Cardiac muscle cell (in vitro differentiated cells and primary cell): ENCODE measurements at regions not wholly inside any gene's neighbourhood (a gene's known extent, or its start where the extent isn't known, plus 50 kb on each side); places are given as distances from the start of the nearest gene placed in this dataset.

Source experiments
- DNase-seq, 2 donors: peaks; one replicate each; pipeline versions ENCODE4 v3.0.0 to v3.0.0-alpha.2; 2010 to 2017; ENCODE audit warnings: low read depth in 1 of 2, low spot score in 1 of 2
- H3K27ac ChIP-seq: fragments of 200-600 bp; sonication (generic); 2 replicates; pipeline ENCODE4 v1.5.1; 2016
- H3K27me3 ChIP-seq: fragments of 200-600 bp; sonication (generic); 2 replicates; pipeline ENCODE4 v1.6.0; 2016; ENCODE audit warnings: control low read depth
- H3K36me3 ChIP-seq: fragments of 200-600 bp; sonication (generic); 2 replicates; pipeline ENCODE4 v1.5.1; 2016; ENCODE audit warnings: control low read depth
- H3K4me1 ChIP-seq: fragments of 200-600 bp; sonication (generic); 2 replicates; pipeline ENCODE4 v1.8.1; 2017; ENCODE audit warnings: low read depth, mild to moderate bottlenecking, mixed run types
- H3K4me3 ChIP-seq: fragments of 200-600 bp; sonication (generic); 2 replicates; pipeline ENCODE4 v1.5.1; 2016; ENCODE audit warnings: mild to moderate bottlenecking
- H3K9me3 ChIP-seq: fragments of 200-600 bp; sonication (generic); 2 replicates; pipeline ENCODE4 v1.5.1; 2017; ENCODE audit warnings: low read depth, mild to moderate bottlenecking, control low read depth
- CTCF ChIP-seq: IDR thresholded peaks from 2 replicates; pipeline ENCODE4 v1.5.1; 2012; ENCODE audit warnings: low read depth, mild to moderate bottlenecking, low read length

GRCh38 chr6:93124006-93124632 is 295.2 kb downstream of the EPHA7 start:
- peak overlapping the region; percentile 56 for H3K27ac ChIP-seq
- H3K27me3 ChIP-seq: no peaks in the 10 kb centered on the region
- no peak overlapping the region for H3K4me3 ChIP-seq
- no peaks in the 10 kb centered on the region for H3K9me3 ChIP-seq
- DNase-seq: peak in 1 of 2 donors; percentile 67
- H3K4me1 ChIP-seq: peaks cover 6% of the 10 kb centered on the region
- H3K36me3 ChIP-seq: no peaks in the 10 kb centered on the region
- no peak for TF ChIP-seq CTCF

- no peak overlapping the region for H3K4me3 ChIP-seq
- no peaks in the 10 kb centered on the region for H3K9me3 ChIP-seq
- H3K27me3 ChIP-seq: no peaks in the 10 kb centered on the region
- no peaks in the 10 kb centered on the region for H3K36me3 ChIP-seq
- DNase-seq: no peak
- H3K27ac ChIP-seq: peak overlapping the region; percentile 56
- peaks cover 6% of the 10 kb centered on the region for H3K4me1 ChIP-seq
- TF ChIP-seq CTCF: no peak
Measured at GRCh38 chr6:93123585-93123984, 295.8 kb downstream of the EPHA7 start.

- H3K27me3 ChIP-seq: no peaks in the 10 kb centered on the region
Measured at GRCh38 chr6:93120154-93120742, 299.1 kb downstream of the EPHA7 start.

GRCh38 chr6:93105907-93106306 is 313.5 kb downstream of the EPHA7 start:
- Histone ChIP-seq H3K36me3 (no peaks in the 10 kb centered on the region), H3K27ac (no peak overlapping the region), H3K9me3 (no peaks in the 10 kb centered on the region), H3K4me3 (no peak overlapping the region), H3K27me3 (no peaks in the 10 kb centered on the region), H3K4me1 (peaks cover 21% of the 10 kb centered on the region)
- TF ChIP-seq CTCF: no peak
- DNase-seq: no peak

More at GRCh38 chr6:93120154-93120742, 299.1 kb downstream of the EPHA7 start:
- H3K36me3 ChIP-seq: no peaks in the 10 kb centered on the region
- DNase-seq: no peak
- H3K4me1 ChIP-seq: no peaks in the 10 kb centered on the region
- no peak overlapping the region for H3K4me3 ChIP-seq
- H3K27ac ChIP-seq: no peak overlapping the region
- no peaks in the 10 kb centered on the region for H3K9me3 ChIP-seq
- TF ChIP-seq CTCF: no peak

GRCh38 chr6:93105017-93105416 is 314.3 kb downstream of the EPHA7 start:
- DNase-seq: peak in 1 of 2 donors; percentile 69
- H3K27ac ChIP-seq: peak overlapping the region; percentile 20
- peaks cover 21% of the 10 kb centered on the region for H3K4me1 ChIP-seq

More at GRCh38 chr6:93105017-93105416, 314.3 kb downstream of the EPHA7 start:
- Histone ChIP-seq H3K36me3 (no peaks in the 10 kb centered on the region), H3K9me3 (no peaks in the 10 kb centered on the region), H3K27me3 (no peaks in the 10 kb centered on the region), H3K4me3 (no peak overlapping the region)
- no peak for TF ChIP-seq CTCF
